HG03175 (cell line): ENCODE measurements at regions not wholly inside any gene's neighbourhood (a gene's known extent, or its start where the extent isn't known, plus 50 kb on each side); places are given as distances from the start of the nearest gene placed in this dataset.

Source experiments
- ATAC-seq: cut with Tn5 transposase; IDR thresholded peaks from one replicate; pipeline ENCODE4 v1.9.1; 2021; ENCODE audit warnings: mild to moderate bottlenecking, moderate library complexity; ENCODE audit not compliant: unreplicated experiment

DNA sequence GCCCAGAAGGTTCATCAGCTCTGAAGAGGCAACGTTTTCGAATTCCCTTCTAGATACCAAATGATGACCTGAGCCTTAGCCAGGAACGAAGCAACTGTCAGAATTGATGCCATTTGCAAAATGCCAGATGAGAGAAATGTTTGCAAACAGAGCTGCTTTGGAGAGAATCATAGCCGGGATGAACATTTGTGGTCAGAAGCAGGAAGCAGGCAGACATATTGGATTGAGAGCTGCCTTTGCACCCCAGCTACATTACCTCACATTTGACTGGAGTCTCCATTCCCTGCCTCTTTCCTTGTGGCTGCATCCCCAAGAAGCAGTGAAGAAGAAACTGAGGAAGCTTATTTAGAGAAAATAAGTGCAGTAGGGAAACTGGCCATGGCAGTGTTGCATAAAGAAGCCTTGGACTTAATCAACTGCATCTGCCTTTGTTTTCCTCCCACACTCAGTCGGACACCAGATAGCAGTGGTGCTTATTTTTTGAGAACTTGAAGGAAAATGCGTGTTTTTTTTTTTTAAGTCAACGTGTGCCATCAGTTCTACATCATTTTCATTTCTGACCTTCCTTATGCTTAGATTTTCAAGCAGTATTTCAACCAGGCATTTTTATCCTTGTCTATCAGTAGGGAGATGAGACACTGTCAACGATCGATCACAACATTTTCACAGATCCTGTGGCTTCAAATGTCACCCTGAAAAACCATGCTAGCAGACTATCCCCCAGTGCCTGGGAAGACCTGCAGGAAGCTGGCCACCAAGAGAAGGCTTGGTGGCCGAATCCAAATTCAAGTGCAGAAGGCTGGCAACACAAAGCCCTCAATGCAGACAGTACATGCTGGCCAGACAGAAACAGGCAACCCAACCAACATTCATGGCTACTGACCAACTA lies 541.2 kb upstream of the JARID2 start:
- no peak for ATAC-seq

DNA sequence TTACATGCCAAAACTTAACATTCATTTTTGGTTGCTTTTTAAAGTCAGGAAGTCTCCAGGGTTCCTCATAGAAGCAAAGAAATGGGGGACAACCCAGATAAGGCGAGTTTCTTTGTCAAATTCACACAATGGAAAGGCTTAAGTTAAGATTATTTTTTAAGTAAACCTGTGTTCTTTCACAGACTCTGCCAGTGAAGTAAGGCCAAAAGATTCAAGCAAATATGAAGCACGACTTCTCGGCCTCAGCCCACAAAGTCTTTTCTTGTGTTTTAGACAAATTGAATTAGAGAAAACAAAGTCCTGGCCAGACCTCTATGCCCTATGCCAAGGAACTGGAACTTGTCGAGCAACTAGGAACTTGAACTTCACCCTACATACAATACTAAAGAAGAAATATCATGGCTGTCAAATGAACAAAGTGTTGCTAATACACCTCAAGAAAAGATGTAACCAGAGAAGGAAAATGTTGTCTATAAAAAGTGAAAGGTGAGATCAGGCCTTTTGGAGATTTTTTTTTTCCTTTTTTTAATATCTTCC lies 540.0 kb upstream of the JARID2 start:
- no peak for ATAC-seq

DNA sequence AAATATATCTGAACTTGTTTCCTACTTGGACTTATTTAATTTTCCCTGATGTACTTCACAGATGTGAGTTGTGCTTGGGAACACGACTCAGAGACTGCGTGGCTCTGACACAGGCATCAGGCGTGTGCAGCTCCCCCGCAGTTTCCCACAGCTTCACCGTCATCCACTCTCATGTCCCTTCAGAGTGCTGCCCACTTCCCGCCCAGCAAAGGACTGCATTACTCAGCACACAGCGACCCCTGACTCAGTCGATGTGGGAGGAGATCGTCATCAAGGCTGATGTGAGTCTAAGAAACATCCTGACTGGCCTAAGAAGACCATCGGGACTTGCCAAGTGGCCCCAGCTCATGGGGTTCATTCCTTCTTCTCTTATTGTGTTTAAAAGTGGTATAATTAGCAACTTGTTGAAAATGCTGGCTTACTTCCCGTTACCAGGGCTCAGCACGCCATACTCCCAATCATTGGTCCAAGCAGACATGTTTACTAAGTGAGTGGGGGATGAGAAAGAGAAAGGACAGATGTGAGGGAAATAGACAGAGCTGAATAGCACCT lies 539.4 kb upstream of the JARID2 start:
- no peak for ATAC-seq

DNA sequence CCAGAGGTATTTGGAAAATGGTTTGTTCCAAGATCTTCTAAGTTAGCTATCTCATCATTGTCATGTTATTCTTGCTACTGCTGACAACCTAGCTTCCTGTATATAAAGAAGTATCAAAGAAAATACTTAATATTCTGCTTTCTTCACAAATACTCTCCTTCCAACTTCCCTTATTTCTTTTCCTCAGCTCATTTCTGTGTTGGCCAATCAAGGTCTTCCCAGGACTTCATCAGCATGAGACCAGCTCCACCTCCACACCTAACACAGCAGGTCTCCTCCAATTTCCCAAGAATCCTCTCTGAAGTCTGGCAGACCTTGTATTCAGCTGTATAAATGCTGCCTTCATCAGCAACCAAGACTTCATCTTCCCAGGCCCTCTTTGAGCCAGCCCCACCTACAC lies 538.6 kb upstream of the JARID2 start:
- ATAC-seq: no peak

DNA sequence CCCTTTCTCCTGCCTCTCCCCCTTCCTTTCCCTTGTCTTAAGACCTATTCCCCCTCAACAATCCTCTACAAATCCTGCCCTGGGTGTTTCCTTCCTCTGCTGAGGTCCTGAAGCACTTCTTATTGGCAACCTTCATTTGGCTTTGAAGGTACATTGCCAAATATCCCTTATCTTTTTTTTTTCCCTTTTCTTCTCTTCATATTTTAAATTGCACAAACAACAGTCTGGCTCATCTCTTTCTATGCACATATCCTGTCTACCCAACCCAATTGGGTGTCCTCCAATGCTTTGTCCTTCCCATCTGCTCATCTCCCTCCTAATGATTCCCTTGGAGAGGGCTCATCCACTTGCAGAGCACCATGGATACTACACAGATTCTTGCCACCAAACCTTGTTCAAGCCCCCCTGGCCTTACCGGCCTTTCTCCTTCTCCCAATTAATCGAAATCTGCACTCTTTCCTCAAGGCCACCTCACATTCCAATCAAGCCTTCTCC lies 537.9 kb upstream of the JARID2 start:
- no peak for ATAC-seq

DNA sequence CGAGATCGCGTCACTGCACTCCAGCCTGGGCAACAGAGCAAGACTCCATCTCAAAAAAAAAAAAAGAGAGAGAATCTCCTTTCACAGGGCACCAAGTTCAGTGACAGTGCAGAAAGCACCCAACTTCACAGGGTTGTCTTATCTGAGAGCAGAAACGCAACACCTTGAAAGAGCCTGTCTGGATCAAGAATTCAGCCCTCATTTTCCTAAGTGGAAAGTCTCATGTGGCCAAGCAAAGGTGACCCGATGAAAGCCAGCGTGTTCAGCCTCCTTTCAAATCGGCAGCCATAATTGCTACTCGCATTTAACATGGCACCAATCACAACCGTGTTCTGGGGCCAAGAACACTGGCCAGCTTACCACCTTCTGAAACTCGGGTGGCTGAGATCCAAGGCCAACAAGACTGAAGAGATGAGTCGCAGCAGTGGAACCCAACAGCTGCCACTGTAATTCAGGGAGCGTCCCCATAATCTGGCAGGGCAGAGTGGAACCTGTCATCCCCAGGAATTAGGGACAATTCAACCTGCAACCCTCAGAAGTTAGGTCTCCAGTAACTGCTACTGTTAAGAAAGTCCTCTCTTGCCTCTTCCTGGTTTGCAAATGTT lies 536.7 kb upstream of the JARID2 start:
- ATAC-seq: no peak

DNA sequence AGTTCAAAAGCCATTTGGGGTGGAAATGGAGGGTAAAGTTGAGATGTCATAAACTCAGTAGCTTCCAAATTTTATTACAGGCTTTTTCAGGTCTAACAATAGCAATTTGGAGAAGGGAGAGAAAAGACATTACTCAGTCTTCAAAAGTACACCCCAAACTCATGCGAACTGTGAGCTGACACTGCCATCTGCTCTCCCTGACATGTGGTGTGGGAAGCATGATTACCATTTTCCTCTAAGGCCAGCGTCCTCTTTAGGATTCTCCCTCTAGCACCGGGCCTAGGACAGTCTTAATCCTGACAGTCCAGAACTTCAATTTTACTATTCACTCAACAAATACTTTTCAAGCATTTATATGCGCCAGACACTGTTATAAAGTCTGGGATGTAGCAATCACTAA lies 536.0 kb upstream of the JARID2 start:
- no peak for ATAC-seq

DNA sequence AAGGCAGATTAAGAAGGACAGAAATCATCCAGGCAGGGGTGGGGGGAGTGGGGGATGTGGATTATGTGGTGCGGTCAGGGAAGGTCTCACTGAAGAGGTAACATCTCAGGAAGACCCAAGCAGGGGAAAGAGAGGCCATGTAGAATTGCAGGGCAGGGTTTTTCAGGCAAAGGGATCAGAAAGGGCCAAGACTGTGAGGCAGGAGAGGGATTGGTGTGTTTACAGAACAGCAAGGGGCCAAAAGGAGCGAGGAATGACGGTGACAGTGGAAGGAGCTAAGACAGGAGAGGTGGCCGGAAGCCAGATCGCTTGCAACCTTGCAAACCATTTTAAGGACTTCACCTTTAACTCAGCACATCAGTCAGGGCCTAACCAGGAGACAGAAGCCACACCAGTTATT lies 535.4 kb upstream of the JARID2 start:
- ATAC-seq: no peak

DNA sequence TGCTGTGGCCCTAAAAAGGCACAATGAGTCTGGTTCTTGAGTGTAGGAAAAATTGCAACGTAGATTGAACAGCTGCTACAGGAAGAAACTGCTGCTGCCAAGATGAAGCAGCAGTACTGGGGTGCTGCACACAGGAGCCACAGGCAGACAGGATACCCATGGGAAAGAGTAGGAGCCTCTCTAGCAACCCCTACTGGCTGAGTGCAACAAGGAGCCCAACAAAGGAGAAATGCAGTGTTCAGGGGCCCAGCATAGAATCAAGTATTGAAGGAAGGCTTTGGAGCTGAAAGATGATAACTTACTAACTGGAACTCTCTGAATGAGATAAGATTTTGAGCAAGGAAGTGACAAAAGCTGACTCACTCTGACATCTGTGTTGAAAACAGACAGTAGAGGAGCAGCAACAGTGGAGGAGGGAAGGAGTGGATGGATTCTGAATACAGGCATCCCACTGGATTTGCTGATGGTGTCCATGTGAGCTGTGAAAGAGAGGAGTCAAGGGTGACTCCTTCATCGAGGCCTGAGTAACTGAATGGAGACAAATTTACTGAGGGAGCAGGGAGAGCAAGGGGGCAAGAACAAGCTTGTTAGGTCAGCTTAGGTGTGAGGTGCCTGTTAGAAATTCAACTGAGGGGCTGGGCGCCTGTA lies 534.7 kb upstream of the JARID2 start:
- peak; percentile 46 for ATAC-seq

DNA sequence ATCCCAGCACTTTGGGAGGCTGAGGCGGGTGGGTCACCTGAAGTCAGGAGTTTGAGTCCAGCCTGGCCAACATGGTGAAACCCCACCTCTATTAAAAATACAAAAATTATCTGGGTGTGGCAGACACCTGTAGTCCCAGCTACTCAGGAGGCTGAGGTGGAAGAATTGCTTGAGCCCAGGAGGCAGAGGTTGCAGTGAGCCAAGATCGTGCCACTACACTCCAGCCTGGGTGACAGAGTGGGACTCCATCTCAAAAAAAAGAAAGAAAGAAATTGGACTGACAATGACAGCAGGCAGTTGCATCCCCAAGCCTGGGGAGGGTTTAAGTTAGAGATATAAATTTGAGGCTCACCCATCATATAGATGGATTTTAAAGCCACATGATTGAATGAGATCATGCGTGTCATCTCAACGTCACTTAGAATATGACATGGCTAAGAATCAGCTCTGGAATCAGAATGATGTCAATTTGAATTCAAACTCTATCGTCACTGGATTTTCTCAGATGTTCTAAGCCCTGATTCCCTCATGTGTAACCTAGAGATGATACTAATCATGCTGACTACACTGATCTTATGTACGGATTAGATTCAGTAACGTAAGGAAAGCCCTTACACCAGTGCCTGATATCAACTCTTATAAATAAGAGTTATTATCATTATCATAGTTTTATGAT lies 534.0 kb upstream of the JARID2 start:
- ATAC-seq: no peak

DNA sequence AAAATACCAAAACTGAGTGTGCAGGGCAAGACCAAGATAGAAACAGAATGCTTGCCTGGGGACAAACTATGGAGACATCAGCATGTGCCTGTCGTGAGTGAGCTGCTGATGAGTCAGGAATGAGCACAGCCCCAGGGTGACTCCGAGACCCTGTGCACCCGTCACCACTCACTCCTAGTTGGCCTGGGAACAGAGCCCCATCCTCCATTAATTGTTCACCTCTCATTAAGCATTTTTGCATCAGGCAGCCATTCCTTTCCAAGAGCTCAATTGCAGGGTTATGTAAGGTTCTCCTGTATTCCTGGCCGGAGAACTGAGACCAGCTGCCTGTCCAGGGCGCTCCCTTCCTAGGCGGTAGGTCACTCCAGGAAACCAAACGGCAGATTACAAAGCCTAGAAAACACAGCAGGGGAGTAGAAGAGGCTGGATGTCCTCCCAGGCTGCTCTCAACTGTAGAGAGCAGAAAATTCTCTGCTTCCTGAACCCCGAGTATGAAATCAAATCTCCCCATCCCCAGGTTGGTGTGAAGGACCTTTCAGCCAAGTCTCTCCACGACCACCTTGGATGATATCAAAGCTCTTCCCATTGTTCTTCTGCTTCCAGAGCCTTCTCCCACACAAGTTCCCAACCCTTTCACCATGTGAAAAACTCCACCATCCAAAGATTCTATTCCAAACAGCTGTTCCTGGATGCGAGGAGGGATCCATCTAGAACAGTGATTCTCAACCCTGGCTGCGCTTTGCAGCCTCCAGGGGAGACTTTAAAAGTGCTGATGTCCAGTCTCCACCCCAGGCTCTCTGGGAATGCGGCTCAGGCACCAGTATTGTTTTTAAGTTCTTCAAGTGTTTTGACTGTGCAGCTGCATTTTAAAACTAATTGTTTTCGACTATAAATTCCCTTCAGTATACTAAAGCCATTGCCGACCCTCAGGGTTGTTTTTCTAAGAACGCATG lies 532.6 kb upstream of the JARID2 start:
- ATAC-seq: no peak

DNA sequence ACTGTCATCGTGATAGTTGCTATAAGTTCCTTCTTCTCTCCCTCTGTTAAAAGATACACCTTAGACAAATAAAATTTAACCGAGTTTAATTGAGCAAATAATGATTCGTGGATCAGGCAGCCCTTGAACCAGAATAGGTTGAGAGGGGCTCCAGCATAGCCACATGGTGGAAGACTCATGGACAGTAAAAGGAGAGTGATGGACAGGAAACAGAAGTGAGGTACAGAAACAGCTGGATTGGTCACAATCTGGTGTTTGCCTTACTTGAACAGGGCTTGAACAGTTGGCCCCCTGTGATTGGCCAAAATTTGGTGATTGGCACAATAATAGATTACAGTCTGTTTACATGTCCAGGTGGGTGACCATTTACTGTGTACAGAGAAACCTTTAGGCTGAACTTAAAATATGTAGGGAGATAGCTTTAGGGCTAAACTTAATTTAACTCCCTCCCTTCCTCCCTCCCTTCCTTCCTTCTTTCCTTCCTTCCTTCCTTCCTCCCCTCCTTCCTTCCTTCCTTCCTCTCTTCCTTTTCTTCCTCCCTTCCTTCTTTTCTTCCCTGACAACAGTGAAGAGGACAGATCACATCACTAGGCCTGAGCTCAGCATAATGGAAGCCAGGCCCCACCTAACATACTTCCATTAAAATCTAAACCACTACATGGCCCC lies 531.8 kb upstream of the JARID2 start:
- ATAC-seq: no peak

DNA sequence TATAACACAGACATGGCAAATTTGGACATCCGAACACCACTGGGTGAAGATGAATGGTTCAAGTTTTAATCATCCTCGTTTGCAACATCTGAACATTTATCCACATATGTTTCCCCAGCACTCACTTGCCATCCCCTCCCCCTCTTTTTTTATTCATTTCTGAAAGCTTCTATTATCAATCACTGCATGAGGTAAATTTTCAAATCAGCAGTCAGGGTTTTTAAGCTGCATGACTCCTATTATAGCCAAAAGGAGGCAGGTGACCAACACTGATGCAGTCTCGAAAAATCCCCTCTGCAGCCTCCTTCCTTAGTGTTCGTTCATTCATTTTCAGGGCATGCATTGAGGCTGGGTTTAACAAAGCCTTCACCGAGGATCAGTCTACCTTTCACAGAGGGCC lies 530.8 kb upstream of the JARID2 start:
- no peak for ATAC-seq

DNA sequence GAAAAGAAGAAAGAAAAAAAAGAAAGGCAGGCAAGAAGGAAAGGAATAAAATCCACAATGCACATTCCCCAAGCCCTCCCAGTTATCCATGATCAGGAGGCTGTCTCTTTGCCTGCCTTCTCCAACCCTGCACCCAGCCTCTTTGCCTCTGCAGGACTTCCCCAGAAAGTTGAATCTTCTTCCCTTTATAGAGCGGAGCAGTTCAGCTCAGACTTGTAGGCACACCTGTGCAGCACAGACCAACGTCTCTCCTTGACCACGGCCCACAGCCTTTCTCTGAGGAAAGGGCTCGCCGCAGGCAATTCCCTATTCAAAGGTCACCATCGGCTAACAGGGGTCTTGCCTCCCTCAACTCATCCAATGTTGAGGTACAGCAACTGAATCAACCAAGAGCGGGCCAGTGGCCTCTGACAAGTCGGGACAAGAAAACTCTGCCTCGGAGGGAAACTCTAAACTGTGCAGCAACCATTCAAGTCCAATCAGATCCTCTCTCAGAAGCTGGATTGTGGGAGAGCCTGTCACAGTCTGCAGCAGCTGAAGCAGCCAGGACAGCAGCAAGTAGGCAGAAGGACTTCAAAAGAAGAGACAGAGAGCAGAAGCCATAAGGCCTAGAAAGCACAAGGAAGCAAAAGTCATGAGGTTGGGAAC lies 529.2 kb upstream of the JARID2 start:
- ATAC-seq: no peak

DNA sequence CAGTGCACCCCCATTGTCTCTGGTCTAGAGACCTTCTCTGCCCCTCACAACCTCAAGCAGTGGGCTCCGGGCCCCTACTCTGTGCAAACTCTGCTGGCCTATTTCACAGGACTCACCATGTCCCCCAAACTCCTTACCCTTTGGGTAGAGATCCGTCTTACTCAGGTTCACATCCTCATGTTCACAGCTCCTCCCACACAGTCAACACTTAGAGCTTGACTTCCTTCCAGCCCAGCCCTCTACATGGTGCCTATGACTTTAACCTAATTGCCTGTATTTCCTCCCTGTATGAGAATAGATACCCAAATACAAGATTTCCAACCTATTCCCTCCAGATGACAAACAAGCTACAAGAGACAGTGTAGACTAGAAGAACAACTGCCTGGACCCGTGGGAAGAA lies 528.6 kb upstream of the JARID2 start:
- no peak for ATAC-seq

DNA sequence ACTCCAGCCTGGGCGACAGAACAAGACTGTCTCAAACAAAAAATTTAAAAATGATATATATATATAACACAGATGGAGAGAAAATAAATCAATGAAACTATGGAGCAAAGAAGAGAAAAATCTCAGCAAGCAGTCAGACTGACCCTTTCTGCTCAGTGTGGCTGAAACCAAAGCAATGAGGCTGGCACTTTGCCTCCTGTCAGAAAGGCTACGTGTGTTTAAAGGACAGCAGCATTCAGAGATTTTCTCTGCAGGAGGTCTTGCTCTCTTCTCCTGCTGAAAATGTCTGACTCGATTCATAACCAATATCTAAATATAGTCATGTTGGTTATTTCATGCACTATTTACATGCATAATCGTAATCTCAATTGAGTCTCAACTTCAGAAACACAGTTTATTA lies 527.0 kb upstream of the JARID2 start:
- ATAC-seq: no peak

DNA sequence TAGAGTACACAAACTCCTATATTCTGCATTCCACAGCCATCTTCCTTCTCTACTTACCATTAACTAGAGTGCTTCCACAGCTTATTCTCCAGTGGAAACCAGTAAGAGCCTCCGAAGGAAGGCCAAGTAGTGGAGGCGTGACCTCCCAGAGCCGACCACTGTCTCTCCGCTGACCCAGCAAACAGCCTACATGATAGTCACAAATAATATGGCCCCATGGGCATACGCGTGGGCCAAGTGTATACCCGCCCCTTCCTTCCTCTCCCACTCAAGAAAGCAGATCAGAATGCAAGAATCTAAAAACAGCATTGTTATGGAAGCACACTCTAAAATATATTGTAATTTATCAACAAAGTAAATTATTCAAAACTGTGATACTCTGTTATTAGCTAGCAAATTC lies 526.6 kb upstream of the JARID2 start:
- ATAC-seq: no peak

DNA sequence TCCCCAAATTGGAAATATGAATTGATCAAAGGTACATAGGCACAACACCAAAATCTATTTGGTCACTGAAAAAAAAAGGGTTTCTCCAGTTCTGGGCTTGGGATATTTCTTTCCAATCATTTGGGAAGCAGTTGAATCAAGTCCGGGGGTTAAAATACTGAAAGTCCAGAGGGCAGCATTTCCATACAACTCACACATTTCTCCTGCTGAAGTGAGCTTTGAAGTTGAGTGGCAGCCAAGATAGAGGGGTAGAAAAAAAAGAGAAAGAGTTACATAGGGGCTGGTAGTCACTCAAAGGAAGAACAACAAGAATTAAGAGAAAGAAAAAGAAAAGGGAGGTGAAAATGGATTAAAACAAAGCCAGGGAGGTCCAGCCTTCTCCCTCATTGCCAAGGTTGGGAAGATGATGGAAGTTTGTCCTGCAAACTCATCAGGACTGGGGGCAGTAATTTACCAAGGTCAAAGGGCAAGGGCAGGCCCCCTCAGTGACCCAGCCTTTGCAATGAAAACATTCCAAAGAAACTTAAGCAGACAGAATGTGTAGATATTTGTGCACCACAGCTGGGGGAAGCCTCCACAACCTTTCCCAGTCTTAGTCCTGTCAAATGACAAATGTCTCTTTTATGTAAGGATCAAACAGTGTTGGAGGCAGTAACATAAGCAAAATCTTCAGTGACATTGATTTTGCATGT lies 525.3 kb upstream of the JARID2 start:
- no peak for ATAC-seq
